HG02970 (cell line): ENCODE measurements at regions not wholly inside any gene's neighbourhood (a gene's known extent, or its start where the extent isn't known, plus 50 kb on each side); places are given as distances from the start of the nearest gene placed in this dataset.

Source experiments
- ATAC-seq: cut with Tn5 transposase; IDR thresholded peaks from one replicate; pipeline ENCODE4 v1.9.1; 2021; ENCODE audit warnings: mild to moderate bottlenecking, moderate library complexity, moderate number of reproducible peaks; ENCODE audit not compliant: unreplicated experiment, low FRiP score

DNA sequence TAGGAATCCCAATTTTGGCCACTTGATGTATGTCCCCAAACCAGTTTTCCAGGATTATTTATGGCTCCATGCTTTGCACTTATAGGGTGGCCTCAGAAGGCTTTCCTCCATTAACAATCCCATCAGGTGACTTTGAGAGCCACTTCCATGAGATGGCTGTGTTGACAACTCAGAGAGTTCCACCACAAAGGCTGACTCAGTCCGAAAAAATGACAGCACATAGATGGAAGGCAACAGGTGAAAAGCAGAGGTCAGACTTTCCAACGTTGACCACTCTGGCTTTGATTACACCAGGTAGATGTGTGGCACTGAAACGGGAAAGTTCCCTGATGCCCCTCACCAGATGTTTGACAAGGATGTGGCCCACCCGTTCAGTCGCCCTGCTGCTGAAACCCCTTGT is 431.4 kb upstream of the TNP1 start:
- no peak for ATAC-seq

DNA sequence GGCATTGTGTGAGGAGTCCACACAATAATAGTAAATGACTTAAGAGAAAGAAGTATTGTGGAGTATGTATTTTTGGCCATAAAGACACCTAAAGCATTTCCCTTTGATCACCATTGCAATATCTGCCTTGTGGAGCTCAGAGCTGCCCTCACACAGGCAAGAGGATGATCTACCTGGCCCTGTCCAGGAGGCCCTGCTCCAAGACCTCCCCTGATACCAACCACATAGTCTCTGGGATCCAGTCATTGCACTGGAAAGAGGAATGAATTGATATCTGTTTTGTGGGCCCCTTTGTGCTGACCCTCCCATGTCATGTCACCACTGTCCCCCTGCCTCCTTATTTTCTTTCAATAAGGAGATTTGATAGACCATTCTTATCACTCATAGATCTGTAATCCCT is 430.6 kb upstream of the TNP1 start:
- no peak for ATAC-seq

DNA sequence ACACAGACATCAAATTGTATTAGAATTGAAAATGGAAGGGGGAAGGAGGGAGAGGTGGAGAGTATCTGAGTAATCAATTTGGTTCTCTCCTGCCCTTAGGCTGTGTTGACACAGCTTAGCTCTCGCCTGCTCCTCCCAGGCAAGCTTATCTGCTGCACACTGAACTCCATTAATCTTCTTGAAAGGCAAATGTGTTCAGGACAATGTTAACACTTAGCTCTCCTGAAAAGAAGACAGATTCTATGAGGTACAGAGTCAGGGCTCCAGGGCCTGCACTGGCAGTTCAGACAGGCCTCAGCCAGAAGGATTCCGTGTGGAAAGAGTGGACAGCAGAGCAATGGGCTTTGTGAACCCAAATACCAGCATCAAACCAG is 430.0 kb upstream of the TNP1 start:
- ATAC-seq = no peak

DNA sequence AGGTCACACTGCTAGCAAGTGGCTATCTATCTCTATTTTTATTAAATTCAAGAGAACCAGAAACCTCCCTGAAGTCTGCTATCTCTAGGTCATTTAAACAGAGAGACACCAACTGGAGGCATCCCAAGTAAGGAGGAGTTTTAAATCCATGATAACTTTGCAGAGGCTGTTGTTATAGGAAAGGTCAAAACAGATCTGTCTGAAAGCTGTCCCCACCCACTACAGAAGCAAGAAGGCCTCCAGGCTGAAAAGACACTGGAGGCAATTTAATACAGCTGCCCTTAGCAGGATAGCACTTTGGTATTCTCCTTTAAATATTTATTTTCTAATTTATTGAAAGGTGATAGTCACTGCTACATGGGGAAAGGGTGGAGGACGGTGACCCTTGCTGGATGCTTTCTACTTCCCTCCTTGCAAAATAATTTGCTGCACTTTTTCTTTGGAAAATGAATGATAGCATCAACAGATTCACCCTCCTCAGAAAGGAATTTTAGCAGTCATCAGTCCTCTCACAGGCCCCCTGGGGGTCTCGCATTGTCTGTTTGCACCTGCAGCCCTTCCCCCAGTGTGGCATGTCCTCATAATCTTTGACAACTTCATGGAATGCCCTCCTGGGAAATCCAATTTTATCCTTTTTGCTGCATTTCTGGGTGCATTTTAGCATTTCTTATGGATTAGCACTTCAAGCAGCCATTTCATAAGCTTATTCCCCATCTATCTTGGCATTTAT is 429.5 kb upstream of the TNP1 start:
- ATAC-seq = no peak

DNA sequence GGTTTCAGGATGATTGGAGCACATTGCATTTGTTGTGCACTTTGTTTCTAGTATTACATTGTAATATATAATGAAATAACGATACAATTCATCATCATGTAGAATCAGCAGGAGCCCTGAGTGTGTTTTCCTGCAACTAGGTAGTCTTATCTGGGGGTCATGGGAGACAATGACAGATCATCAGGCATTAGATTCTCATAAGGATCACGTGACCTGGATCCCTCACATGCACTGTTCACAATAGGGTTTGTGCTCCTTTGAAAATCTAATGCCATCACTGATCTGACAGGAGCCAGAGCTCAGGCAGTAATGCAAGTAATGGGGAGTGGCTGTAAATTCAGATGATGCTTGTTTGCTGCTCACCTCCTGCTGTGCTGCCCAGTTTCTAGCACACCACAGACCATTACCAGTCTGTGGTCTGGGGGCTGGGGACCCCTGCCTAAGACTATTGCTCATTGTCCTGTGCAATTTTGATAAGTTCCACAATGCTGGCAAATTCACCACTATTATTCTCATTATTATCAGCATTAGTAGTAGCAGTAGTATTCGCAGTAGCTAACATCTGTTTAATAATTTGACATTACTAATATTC is 428.7 kb upstream of the TNP1 start:
- ATAC-seq = no peak

DNA sequence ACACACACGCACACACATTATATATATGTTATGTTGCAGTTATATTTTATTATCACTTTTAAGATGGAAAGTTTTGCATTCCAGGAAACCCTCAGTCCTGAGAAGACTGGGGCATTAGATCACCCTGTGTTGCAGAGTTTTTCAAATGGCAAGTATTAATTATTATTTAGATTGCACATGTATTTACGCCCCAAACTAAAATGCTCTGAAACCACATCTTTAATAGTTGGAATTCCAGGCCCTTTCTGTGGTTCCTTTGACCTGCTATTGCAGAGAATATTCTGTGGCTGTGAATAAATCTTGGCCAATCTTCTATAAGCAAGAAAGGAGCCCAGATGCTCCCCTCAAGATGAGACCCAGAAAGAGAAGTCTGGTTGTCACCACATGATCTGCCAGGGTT is 427.0 kb upstream of the TNP1 start:
- no peak for ATAC-seq

DNA sequence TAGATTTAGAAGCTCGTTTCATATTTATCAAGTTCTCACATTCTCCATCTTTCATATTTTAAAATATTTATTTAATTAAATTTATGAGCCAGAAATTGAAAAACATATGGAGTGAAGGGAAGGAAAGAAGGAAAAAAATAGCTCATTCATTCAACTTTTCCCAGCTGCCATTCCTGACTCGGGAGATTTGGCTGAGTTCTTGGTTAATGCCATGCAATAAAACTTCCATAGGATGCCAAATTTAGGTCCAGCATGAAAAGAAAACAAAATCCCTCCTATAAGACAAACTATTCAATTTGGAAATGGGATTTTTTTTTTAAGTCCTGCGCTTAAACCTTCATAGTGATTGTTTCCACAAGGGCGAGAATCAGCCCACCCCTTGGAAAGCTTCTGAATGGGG is 426.1 kb upstream of the TNP1 start:
- no peak for ATAC-seq

DNA sequence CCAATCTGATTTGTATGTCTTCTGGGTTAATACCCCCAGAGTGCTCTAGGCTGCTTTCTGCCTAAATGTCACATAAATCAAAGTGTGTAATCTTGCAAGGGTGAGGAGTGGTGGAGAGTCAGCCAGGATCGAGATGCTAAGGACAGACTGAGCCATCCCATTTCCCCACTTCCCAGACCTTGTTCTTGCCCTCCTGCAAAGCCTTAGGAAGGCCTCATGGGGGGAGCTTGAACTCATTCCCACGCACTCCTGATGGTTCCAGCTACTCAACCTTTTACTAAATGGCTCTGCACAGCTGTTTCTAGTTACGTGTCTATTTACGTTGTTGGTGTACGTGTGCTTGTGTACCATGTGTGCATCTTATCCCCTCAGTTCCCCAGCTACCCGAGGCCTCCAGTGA is 423.6 kb upstream of the TNP1 start:
- no peak for ATAC-seq

DNA sequence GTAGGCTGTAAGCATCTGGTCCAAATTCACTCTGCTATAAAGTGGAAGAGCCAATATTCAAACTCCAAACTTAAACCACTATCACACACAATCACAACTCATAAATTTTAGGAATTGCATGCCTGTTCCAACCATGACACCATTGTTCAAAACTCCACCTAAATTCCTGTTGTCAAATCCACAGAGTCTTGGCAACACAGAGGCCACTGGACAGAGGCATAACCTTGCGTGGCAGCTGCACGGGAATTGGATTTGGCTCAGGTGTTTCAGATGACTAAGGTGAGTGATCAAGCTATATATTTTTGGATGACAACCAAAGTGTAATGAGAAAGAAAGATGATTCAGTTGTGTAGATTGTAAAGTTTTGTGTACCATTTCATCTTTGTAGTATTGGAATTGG is 422.7 kb upstream of the TNP1 start:
- no peak for ATAC-seq

DNA sequence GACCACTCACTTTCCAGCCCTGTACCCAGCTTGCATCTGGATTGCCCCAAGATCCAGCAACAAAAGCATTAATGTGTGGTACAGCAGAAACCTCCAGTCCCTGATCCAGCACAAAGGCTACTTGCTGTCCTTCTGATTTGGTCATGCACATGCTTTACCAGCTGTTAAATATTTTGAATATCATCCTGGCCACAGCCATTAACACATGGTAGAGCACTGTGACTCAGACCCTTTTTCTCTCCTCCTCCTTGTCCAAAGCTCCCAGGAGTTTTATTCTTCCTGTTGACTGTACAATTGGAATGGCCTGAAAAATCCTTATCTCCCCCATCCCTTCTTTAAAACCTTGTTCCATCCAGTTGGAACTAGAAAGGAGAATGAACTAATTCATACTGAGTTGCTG is 419.7 kb upstream of the TNP1 start:
- no peak for ATAC-seq

DNA sequence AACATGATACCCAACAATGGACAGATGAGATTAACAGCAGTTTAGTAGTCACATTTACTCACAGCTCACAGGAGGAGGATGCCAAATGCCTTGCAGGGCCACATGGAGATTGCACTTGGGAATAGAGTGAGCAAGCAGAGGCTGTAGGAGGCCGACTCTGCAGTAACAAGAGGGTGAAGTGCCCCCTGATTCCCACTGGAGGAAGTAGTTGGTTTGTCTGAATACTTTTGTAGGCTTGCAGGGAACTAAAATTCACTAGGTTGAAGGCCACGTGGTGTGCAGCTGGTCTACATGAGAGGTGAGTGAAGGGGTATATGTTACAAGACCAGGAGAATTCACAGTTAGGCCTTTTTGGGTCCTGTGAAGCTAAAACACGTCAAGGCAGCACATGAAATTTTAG is 419.3 kb upstream of the TNP1 start:
- ATAC-seq = no peak

DNA sequence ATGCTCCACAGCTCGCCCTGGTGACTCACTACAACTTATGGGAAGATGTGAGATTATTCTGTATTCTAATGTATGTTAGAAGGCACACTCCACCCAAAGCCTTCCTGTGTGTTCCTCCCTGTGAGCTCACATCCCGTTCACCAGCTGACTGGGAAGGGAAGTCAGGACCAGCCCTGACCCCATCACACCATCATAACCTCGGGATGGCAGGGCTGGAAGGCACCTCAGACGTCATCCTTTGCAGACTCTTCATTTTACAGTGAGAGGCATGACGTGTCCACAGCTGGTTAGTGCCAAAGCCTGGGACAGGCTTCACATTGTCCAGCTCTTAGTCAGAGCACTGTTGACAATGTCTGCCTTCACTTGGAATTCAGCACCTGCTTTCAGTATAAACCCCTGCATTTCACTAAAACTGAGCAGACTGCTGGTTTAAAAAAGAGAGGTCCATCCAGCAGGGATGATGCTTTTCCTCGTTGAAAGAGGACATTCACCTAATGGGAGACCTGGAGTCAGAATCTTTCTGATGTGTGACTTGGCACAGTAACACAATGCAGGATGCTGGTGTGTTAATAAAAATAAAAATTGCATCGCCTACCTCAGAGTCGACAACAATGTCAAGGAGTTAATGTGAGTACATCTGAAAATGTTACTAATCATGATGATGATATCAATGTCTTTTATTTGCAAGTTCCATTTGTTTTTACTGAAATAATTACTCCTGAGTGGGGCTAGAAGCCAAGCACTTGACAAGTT is 418.0 kb upstream of the TNP1 start:
- ATAC-seq = no peak

DNA sequence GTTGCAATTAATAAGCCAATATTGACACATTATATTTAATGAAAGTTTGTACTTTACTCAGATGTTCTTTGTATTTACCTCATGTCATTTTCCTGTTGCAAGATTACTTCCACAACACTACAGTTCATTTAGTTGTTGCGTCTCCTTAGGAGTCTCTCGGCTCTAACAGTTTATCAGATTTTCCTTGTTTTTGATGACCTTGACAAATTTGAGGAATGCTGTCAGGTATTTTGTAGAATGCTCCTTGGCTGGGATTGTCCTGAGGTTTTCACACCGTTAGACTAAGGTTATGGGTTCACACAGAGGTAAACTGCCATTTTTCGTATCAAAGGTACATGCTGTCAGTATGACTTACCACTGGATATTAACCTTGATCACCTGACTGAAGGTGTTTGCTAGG is 416.6 kb upstream of the TNP1 start:
- ATAC-seq = no peak

DNA sequence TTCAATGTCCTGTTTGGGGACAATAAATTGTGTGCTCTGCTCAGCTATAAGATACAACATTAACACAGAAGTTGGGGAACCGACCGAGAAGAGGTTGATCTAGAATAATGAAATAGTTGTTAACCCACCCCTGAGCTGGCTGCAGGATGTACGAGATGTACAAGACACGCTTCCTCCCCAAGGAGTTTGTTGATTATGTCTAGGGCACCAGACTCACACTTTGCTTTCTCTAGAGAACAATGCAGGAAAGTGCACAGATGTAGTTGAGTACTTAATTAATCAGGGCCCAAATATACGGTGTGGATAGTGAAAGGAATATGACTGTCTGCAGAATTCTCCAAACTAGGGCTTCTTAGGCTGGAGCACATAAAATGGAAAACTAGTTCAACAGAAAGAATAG is 415.2 kb upstream of the TNP1 start:
- ATAC-seq = no peak

DNA sequence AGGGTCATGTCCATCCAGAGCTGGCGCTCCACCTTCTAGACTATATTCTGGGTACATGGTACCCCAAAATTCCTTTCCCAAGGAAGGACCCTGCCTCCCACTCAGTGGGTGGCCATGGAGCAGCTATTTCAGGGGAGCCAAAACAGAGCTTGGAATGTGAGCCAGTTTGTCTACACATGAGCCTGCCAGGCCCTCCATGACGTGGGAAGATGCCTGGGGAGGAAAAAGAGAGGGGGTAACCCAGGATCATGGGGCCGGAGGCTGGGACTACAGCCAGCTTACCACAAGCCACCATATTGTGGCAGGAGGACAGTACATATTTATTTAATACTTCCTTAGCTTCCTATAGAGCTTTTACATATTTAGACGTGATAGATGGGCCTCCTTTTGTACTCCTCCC is 414.7 kb upstream of the TNP1 start:
- ATAC-seq = no peak

DNA sequence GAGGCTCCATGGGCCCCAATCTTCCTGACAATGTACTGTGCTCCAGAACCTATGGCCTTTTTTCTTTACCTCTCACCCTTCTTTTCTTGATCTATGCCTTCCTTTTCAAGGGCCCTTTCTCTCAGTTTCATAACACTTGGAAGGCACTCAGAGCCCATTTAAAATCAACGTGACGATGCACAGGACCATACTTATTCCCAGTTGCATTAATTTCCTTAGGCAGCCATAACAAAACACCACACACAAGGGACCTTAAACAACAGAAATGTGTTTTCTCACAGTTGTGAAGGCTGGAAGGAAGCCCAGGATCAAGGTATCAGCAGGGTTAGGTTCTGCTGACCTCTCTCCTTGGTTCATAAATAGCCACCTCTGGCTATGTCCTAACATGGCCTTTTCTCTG is 414.0 kb upstream of the TNP1 start:
- ATAC-seq = no peak

DNA sequence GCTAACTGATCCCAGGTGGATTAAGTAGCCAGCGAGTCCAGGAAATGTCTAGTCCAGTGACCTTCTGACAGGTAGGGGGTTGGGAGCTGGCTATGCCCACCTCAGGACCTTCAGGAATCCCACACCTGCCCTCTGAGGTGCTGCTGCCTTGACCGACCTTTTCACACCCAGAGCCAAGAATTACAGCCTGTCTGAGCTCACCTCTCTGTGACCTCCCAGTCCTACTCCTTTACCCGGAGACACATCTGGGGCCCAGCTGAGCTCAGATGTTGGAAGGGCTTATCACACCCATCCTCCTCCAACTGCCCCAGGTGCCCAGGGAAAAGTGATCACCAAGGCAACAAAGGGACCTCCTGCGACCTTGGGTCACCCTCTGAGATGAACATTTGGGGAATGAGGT is 413.3 kb upstream of the TNP1 start:
- no peak for ATAC-seq

DNA sequence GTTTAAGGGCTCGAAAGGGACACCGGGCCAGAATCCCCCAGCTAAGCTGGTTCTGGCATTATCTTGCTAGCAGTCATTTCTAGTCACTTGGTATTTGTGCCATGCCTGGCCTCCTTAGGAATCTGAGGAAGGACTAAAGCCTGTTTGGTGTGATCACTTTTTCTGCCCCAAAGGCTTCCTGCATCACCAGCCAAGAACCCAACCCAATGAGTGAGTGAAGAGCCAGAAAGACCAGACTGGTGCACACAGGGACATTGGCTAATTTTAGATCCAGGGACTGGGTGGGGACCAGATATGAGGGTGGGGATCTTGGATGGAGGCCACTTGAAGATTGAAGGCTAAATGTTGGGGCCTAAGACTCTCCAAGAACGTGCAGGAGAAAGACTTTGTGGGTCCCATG is 411.9 kb upstream of the TNP1 start:
- ATAC-seq = no peak

DNA sequence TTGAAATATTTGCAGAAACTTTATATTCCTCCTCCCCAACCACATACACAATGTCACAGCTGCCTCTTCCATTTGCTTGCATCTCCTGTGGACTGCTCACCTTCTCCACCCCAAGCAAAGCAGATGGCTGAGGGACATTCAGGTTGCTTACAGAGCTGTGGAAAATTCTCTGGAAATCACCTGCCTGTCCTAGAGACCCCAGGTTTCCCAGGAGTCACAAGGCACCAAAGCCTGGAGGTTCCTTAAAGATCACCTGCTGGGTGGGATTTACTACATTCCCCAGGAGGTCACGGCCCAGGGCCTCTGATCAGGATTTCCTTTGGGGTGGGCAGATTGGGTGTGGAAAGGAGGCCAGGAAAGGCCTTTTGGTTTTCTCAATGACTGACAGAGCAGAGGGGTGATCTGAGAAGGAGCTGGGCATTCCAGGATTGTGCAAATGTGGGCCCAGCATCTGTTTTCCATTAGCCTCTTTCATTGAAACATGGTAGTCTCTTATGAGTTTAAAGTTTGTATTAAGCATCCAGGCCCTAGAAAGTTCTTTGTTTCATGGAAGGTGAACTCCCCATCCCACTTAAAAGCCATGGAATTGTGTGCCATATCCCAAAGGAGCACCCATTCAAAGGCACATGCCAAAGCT is 410.7 kb upstream of the TNP1 start:
- no peak for ATAC-seq

DNA sequence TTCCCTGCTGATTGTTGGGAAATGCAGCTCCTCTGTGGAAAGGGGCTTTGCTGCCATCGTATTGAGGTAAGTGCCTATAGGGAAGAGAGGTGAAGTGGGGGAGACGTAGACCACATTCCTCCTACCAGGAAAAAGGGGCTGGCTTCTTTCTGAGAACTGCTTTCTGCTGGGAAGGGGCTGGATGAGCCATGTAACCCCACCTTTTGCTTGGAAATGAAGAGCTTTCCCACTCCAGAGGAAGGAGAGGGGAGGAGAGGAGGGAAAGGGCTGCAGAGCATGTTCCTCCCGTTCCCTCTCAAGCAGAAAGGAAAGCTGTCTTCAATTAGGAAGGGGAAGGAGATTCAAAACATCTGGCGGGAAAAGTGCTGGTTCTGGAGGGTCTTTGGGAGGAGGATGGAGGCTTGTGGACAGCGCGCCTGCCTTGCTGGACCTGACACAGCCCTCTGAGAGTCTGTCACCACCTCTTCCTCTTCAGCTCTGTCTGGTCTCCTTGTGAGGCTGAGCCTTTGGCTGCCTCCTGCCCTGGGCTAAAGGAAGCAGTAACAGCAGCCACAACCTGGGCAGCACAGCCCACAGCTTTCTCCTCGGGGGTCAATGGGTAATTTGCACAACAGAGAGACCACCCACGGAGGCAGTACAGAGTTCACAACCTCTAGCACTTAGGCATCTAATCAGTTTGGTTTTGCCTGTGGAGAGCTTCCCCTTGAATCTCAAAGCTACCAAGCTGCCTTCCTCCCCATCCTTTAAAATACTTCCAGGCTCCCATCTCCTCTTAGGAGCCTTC is 410.0 kb upstream of the TNP1 start:
- ATAC-seq = no peak

DNA sequence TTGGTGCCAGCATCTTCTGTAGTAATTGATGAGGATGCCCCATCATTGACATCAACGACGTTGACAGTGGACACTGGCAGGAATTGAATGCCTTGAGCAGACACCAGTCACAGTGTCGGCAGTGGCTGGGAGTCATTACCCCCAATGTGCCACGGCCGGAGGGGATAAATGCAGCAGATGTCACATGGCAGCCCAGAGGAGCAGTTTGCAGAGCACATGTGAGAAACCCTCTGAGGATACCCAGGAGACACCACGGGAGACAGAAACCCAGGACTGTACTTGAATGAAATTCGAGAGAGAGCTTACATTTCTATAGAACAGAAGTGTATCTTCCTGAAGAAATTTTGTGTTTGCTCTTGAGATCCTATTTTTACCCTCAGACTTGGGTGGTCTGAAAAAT is 409.1 kb upstream of the TNP1 start:
- ATAC-seq = no peak
